ENCODE measurements at regions not wholly inside any gene's neighbourhood (a gene's known extent, or its start where the extent isn't known, plus 50 kb on each side); places are given as distances from the start of the nearest gene placed in this dataset.

DNA sequence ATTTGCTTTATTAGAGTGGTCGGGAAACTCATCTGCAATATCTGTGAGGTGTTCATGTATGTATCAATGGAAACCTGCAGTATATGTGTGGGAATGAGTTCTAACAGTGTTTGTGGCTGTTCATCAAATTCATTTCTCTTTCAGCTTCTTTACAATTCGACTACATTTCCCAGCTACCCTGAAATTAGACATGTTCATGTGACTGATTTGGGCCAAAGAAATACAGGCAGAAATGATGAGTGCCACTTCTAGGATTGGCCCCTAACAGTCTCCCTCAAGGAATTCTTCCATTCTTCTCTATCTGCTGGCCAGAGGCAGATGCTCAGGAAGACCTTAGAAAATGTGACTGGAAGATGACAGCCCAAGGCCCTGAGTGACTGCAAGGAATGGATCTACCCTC is 114.8 kb upstream of the WAC start:
- TF ChIP-seq RFX1 (IDR thresholded peaks at IDR 0.05), result no peak
- no peak for TF ChIP-seq SIN3B (IDR thresholded peaks at IDR 0.05; ENCODE audit: low read depth)
- TF ChIP-seq RBBP5 (IDR thresholded peaks at IDR 0.05; ENCODE audit: borderline replicate concordance, insufficient read depth, low read length, poor library complexity, severe bottlenecking), result no peak
- no peak for TF ChIP-seq ELK1 (CRISPR knock-in tag; IDR thresholded peaks at IDR 0.05)
- no peak for TF ChIP-seq ZNF639 (CRISPR knock-in tag; conservative IDR thresholded peaks at IDR 0.05 in 1 of 2, IDR thresholded peaks at IDR 0.05 in 1 of 2)
- TF ChIP-seq, protein P1, sequence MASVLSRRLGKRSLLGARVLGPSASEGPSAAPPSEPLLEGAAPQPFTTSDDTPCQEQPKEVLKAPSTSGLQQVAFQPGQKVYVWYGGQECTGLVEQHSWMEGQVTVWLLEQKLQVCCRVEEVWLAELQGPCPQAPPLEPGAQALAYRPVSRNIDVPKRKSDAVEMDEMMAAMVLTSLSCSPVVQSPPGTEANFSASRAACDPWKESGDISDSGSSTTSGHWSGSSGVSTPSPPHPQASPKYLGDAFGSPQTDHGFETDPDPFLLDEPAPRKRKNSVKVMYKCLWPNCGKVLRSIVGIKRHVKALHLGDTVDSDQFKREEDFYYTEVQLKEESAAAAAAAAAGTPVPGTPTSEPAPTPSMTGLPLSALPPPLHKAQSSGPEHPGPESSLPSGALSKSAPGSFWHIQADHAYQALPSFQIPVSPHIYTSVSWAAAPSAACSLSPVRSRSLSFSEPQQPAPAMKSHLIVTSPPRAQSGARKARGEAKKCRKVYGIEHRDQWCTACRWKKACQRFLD (CRISPR knock-in tag; IDR thresholded peaks at IDR 0.05), result no peak
- no peak for TF ChIP-seq PURB (CRISPR knock-in tag; IDR thresholded peaks at IDR 0.05; ENCODE audit: low read depth)
- TF ChIP-seq CTCF (IDR thresholded peaks at IDR 0.05 in 2 of 3, conservative IDR thresholded peaks at IDR 0.05 in 1 of 3; ENCODE audit: insufficient read depth in 2 of 3, low read depth in 1 of 3, low read length in 3 of 3), result no peak
- no peak for TF ChIP-seq NFRKB (IDR thresholded peaks at IDR 0.05; ENCODE audit: low read depth)
- TF ChIP-seq, protein P2, sequence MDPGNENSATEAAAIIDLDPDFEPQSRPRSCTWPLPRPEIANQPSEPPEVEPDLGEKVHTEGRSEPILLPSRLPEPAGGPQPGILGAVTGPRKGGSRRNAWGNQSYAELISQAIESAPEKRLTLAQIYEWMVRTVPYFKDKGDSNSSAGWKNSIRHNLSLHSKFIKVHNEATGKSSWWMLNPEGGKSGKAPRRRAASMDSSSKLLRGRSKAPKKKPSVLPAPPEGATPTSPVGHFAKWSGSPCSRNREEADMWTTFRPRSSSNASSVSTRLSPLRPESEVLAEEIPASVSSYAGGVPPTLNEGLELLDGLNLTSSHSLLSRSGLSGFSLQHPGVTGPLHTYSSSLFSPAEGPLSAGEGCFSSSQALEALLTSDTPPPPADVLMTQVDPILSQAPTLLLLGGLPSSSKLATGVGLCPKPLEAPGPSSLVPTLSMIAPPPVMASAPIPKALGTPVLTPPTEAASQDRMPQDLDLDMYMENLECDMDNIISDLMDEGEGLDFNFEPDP (CRISPR knock-in tag; IDR thresholded peaks at IDR 0.05), result no peak
